ENCODE measurements at regions not wholly inside any gene's neighbourhood (a gene's known extent, or its start where the extent isn't known, plus 50 kb on each side); places are given as distances from the start of the nearest gene placed in this dataset.

DNA sequence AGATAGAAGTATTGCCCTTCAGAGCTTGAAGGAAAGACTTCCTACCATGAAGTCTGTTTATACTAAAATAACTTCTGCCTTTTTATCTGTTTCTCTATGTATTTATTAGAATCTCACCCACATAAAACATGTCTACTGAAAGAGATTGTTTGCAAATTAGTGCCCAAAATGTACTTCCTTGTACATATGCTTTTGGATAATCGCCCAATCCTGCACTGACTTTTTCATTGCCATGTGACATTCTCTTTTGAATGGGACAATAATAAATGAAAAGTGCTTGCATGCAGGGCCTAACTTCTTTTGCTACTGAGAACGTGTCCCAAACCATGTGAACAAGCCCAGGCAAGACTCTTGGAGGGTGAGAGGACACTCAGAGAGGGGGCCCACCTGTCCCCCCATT is 711.6 kb upstream of the ADAMTS5 start:
- DNase-seq = no peak
- 57 to 73% (median 67%) methylated on average over 2 of the region's 2 CpGs for WGBS, 3 donors
- H3K36me3 ChIP-seq (ENCODE audit: control insufficient read depth in 3 of 3, insufficient read depth in 2 of 3, low read depth in 1 of 3, low read length in 3 of 3) = no peaks in the 10 kb centered on the region
- FAIRE-seq = no peak
- H3K27me3 ChIP-seq (ENCODE audit: control insufficient read depth in 3 of 3, insufficient read depth in 3 of 3, low read length in 3 of 3) = no peaks in the 10 kb centered on the region
- no peak overlapping the region for H3K27ac ChIP-seq (ENCODE audit: low read depth in 1 of 3, low read length in 2 of 3)
- no peaks in the 10 kb centered on the region for H3K9me3 ChIP-seq (ENCODE audit: control insufficient read depth in 2 of 2, insufficient read depth in 1 of 2, low read depth in 1 of 2, low read length in 1 of 2)
- no peak overlapping the region for H3K4me3 ChIP-seq (ENCODE audit: low read depth in 1 of 3, low read length in 3 of 3)
- H3K4me1 ChIP-seq (ENCODE audit: control insufficient read depth in 3 of 3, insufficient read depth in 2 of 3, low read depth in 1 of 3, low read length in 2 of 3) = no peaks in the 10 kb centered on the region

DNA sequence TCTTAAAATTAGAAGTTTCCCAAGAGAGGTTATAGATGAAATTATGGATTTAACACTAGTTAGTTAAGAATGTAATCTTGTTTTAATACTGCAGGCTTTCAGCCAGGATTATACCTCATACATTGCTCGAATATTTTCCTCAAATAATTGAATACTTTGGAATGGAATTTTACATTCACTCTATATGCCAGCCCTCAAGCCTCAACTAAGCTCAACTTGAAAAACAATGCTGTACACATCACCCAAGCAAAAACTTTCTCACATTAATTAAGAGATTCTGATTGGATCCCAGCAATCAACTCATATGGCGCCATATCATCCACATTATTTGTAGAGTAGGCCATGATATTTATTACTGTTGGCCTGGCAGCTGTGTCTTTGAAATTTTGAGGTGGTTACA is 710.7 kb upstream of the ADAMTS5 start:
- WGBS, 3 donors = 14 to 43% (median 40%) methylated on average over 2 of the region's 2 CpGs
- DNase-seq = no peak

DNA sequence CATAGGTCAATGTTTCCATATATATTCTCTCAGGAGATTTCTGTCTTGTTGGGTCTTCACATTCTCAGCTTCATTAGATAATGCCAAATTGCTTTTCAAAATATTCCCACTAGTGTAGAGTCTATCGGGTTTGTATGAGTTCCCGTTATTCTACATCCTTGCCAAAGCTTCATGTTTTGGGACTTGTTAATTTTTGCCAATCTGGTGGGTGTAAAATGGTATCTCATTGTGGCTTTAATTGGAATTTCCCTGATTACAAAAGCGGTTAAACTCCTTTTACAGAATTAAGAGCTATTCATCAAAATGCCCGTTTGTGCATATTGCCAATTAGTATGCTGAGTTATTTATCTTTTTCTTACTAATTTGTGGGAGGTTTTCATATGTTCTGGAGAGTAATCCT is 708.4 kb upstream of the ADAMTS5 start:
- H3K9me3 ChIP-seq (ENCODE audit: control insufficient read depth in 2 of 2, insufficient read depth in 1 of 2, low read depth in 1 of 2, low read length in 1 of 2) = no peaks in the 10 kb centered on the region
- 81 to 89% (median 85%) methylated on average over 4 of the region's 4 CpGs for WGBS, 3 donors
- H3K36me3 ChIP-seq (ENCODE audit: control insufficient read depth in 3 of 3, insufficient read depth in 2 of 3, low read depth in 1 of 3, low read length in 3 of 3) = no peaks in the 10 kb centered on the region
- H3K4me3 ChIP-seq (ENCODE audit: low read depth in 1 of 3, low read length in 3 of 3) = no peak overlapping the region
- no peaks in the 10 kb centered on the region for H3K4me1 ChIP-seq (ENCODE audit: control insufficient read depth in 3 of 3, insufficient read depth in 2 of 3, low read depth in 1 of 3, low read length in 2 of 3)
- H3K27me3 ChIP-seq (ENCODE audit: control insufficient read depth in 3 of 3, insufficient read depth in 3 of 3, low read length in 3 of 3) = no peaks in the 10 kb centered on the region
- H3K27ac ChIP-seq (ENCODE audit: low read depth in 1 of 3, low read length in 2 of 3) = no peak overlapping the region
- DNase-seq (no peak), FAIRE-seq (no peak)

More for the DNA sequence above, 710.7 kb upstream of the ADAMTS5 start:
- Histone ChIP-seq H3K27me3 (ENCODE audit: control insufficient read depth in 3 of 3, insufficient read depth in 3 of 3, low read length in 3 of 3) (no peaks in the 10 kb centered on the region), H3K27ac (ENCODE audit: low read depth in 1 of 3, low read length in 2 of 3) (no peak overlapping the region), H3K36me3 (ENCODE audit: control insufficient read depth in 3 of 3, insufficient read depth in 2 of 3, low read depth in 1 of 3, low read length in 3 of 3) (no peaks in the 10 kb centered on the region), H3K4me3 (ENCODE audit: low read depth in 1 of 3, low read length in 3 of 3) (no peak overlapping the region), H3K4me1 (ENCODE audit: control insufficient read depth in 3 of 3, insufficient read depth in 2 of 3, low read depth in 1 of 3, low read length in 2 of 3) (no peaks in the 10 kb centered on the region), H3K9me3 (ENCODE audit: control insufficient read depth in 2 of 2, insufficient read depth in 1 of 2, low read depth in 1 of 2, low read length in 1 of 2) (no peaks in the 10 kb centered on the region)
- no peak for FAIRE-seq

DNA sequence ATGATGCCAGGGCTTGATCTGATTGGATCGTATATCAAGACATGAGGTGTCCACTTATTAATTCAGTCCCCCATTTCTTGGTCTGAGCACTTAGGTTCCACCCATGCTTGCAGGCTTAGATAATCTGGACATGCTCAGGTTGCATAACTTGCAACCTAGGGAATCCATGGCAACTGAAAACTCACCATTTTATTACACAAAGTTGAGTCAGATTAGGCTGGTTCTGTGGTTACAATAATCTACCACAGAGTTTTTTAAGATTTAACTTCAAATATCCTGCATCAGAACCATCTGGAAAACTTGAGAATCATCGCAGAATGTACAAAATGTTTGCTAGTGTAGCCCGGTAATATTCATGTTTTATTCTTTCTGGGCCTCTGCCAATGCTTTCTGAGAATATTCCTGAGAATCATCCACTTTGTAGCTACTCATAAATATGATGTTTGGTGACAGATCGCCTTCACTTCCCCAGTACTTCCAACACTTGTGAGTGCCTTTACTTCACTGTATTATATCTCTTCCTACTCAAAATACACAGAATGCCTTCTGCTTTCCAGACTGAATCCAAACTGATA is 707.2 kb upstream of the ADAMTS5 start:
- DNase-seq (no peak), FAIRE-seq (no peak)
- Histone ChIP-seq H3K27ac (ENCODE audit: low read depth in 1 of 3, low read length in 2 of 3) (no peak overlapping the region), H3K27me3 (ENCODE audit: control insufficient read depth in 3 of 3, insufficient read depth in 3 of 3, low read length in 3 of 3) (no peaks in the 10 kb centered on the region), H3K36me3 (ENCODE audit: control insufficient read depth in 3 of 3, insufficient read depth in 2 of 3, low read depth in 1 of 3, low read length in 3 of 3) (no peaks in the 10 kb centered on the region), H3K4me1 (ENCODE audit: control insufficient read depth in 3 of 3, insufficient read depth in 2 of 3, low read depth in 1 of 3, low read length in 2 of 3) (no peaks in the 10 kb centered on the region), H3K9me3 (ENCODE audit: control insufficient read depth in 2 of 2, insufficient read depth in 1 of 2, low read depth in 1 of 2, low read length in 1 of 2) (no peaks in the 10 kb centered on the region), H3K4me3 (ENCODE audit: low read depth in 1 of 3, low read length in 3 of 3) (no peak overlapping the region)
- WGBS, 3 donors = 82 to 91% (median 86%) methylated on average over 4 of the region's 4 CpGs

DNA sequence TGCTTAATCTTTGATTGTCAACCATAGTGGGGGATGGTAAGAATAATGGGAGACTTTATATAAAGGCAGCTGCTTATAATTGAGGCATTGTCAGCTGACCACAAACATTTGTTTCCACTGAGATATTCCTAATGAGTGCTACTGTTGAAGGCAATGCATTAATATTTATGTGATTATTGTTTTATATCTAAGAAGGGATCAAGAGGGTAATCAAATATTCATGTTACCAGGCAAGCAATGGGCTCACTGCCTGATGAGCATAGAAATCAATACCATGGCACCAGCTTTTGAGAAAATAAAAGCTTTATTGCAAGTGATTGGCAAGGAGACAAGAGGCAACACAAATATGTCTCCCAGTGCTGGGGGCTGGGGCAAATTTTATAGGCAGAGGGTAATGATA is 706.7 kb upstream of the ADAMTS5 start:
- no peaks in the 10 kb centered on the region for H3K27me3 ChIP-seq (ENCODE audit: control insufficient read depth in 3 of 3, insufficient read depth in 3 of 3, low read length in 3 of 3)
- FAIRE-seq (no peak), DNase-seq (no peak)
- H3K27ac ChIP-seq (ENCODE audit: low read depth in 1 of 3, low read length in 2 of 3) = no peak overlapping the region
- H3K9me3 ChIP-seq (ENCODE audit: control insufficient read depth in 2 of 2, insufficient read depth in 1 of 2, low read depth in 1 of 2, low read length in 1 of 2) = no peaks in the 10 kb centered on the region
- H3K4me1 ChIP-seq (ENCODE audit: control insufficient read depth in 3 of 3, insufficient read depth in 2 of 3, low read depth in 1 of 3, low read length in 2 of 3) = no peaks in the 10 kb centered on the region
- no peak overlapping the region for H3K4me3 ChIP-seq (ENCODE audit: low read depth in 1 of 3, low read length in 3 of 3)
- no peaks in the 10 kb centered on the region for H3K36me3 ChIP-seq (ENCODE audit: control insufficient read depth in 3 of 3, insufficient read depth in 2 of 3, low read depth in 1 of 3, low read length in 3 of 3)

DNA sequence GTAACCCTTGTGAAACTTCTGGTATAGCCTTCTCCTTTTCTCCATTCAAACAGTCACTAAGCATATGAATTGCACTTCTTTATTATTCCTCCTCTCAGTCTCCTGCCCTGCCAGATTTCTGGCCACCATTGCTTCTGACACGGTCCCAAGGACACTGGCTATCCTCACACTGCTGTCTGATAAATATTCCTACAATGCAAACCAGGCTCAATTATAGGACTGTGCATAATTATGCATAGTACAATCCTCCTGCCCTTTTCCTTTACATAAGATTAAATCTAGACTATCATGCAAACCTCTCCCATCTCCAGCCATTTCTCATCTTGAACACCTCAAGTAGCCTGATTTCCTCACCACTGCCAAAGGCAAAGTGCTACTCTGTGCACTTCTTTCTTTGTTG is 704.3 kb upstream of the ADAMTS5 start:
- DNase-seq = no peak
- no peaks in the 10 kb centered on the region for H3K4me1 ChIP-seq (ENCODE audit: control insufficient read depth in 3 of 3, insufficient read depth in 2 of 3, low read depth in 1 of 3, low read length in 2 of 3)
- WGBS, 3 donors = 57 to 68% (median 63%) methylated on average over 1 of the region's 1 CpG
- H3K4me3 ChIP-seq (ENCODE audit: low read depth in 1 of 3, low read length in 3 of 3) = no peak overlapping the region
- no peaks in the 10 kb centered on the region for H3K36me3 ChIP-seq (ENCODE audit: control insufficient read depth in 3 of 3, insufficient read depth in 2 of 3, low read depth in 1 of 3, low read length in 3 of 3)
- H3K27me3 ChIP-seq (ENCODE audit: control insufficient read depth in 3 of 3, insufficient read depth in 3 of 3, low read length in 3 of 3) = no peaks in the 10 kb centered on the region
- no peak for FAIRE-seq
- H3K9me3 ChIP-seq (ENCODE audit: control insufficient read depth in 2 of 2, insufficient read depth in 1 of 2, low read depth in 1 of 2, low read length in 1 of 2) = no peaks in the 10 kb centered on the region
- no peak overlapping the region for H3K27ac ChIP-seq (ENCODE audit: low read depth in 1 of 3, low read length in 2 of 3)

DNA sequence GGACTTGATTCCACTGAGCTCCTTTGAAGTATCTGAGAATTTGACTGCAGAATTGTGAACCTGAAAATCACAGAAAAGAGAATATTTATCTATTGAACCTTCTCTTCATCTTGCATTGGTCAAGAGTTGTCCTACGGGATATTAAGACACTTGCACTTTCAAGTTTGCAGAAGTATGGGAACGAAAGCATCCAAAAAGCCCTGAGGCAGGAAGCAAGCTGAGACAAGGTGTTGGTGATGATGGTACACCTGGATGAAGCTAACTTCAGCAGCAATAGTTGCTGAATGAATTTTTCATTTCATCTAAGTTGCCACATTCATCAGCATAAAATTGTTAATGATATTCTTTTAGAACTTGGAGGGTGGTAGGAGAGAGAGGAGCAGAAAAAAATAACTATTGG is 686.6 kb upstream of the ADAMTS5 start:
- no peak for FAIRE-seq
- DNase-seq = no peak
- Histone ChIP-seq H3K27me3 (ENCODE audit: control insufficient read depth in 3 of 3, insufficient read depth in 3 of 3, low read length in 3 of 3) (no peaks in the 10 kb centered on the region), H3K36me3 (ENCODE audit: control insufficient read depth in 3 of 3, insufficient read depth in 2 of 3, low read depth in 1 of 3, low read length in 3 of 3) (no peaks in the 10 kb centered on the region), H3K4me1 (ENCODE audit: control insufficient read depth in 3 of 3, insufficient read depth in 2 of 3, low read depth in 1 of 3, low read length in 2 of 3) (no peaks in the 10 kb centered on the region), H3K4me3 (ENCODE audit: low read depth in 1 of 3, low read length in 3 of 3) (no peak overlapping the region), H3K27ac (ENCODE audit: low read depth in 1 of 3, low read length in 2 of 3) (no peak overlapping the region), H3K9me3 (ENCODE audit: control insufficient read depth in 2 of 2, insufficient read depth in 1 of 2, low read depth in 1 of 2, low read length in 1 of 2) (peaks cover 0 to 2% of the 10 kb centered on the region in 2 donors)
- WGBS, 3 donors = 84 to 88% (median 88%) methylated on average over 2 of the region's 2 CpGs

DNA sequence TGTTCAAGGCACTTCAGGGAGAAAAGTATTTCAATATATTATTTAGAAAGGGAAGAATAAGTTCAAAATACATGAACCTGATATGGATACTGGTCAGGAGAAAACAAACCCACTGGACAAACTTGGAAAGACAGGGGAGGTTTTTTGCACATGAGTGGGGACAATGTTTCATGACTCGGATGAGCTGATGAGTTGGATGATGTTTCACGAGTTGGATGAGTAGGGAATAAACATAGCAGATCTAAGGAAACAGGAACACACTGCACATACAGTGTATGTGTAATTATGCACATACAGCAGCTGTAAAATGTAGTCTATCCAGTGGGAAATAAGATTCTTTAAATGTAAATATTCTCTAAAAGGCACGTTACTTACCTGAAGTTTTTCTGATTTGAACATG is 682.9 kb upstream of the ADAMTS5 start:
- no peaks in the 10 kb centered on the region for H3K9me3 ChIP-seq (ENCODE audit: control insufficient read depth in 2 of 2, insufficient read depth in 1 of 2, low read depth in 1 of 2, low read length in 1 of 2)
- DNase-seq = no peak
- H3K36me3 ChIP-seq (ENCODE audit: control insufficient read depth in 3 of 3, insufficient read depth in 2 of 3, low read depth in 1 of 3, low read length in 3 of 3) = no peaks in the 10 kb centered on the region
- no peaks in the 10 kb centered on the region for H3K4me1 ChIP-seq (ENCODE audit: control insufficient read depth in 3 of 3, insufficient read depth in 2 of 3, low read depth in 1 of 3, low read length in 2 of 3)
- FAIRE-seq = no peak
- H3K27ac ChIP-seq (ENCODE audit: low read depth in 1 of 3, low read length in 2 of 3) = no peak overlapping the region
- WGBS, 3 donors = 58 to 75% (median 74%) methylated on average over 3 of the region's 3 CpGs
- no peaks in the 10 kb centered on the region for H3K27me3 ChIP-seq (ENCODE audit: control insufficient read depth in 3 of 3, insufficient read depth in 3 of 3, low read length in 3 of 3)
- no peak overlapping the region for H3K4me3 ChIP-seq (ENCODE audit: low read depth in 1 of 3, low read length in 3 of 3)

DNA sequence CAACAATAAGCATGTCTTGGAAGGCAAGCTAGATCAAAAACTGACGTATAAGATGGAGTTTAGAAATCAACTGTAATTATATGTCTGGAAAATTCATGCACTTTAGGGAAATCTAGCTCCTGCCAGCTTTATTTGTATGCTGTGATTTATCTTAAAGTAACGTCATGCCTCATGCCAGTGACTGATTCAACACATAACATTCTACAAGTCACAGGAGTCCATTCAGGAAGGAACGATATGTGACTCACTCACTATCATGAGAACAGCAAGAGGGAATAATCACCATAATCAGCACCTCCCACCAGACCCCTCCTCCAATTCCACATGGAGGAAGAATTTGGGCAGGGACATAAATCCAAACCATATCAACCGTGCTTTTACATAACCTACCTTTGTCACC is 682.4 kb upstream of the ADAMTS5 start:
- FAIRE-seq = no peak
- 68 to 76% (median 72%) methylated on average over 4 of the region's 4 CpGs for WGBS, 3 donors
- Histone ChIP-seq H3K9me3 (ENCODE audit: control insufficient read depth in 2 of 2, insufficient read depth in 1 of 2, low read depth in 1 of 2, low read length in 1 of 2) (no peaks in the 10 kb centered on the region), H3K27me3 (ENCODE audit: control insufficient read depth in 3 of 3, insufficient read depth in 3 of 3, low read length in 3 of 3) (no peaks in the 10 kb centered on the region), H3K27ac (ENCODE audit: low read depth in 1 of 3, low read length in 2 of 3) (no peak overlapping the region), H3K36me3 (ENCODE audit: control insufficient read depth in 3 of 3, insufficient read depth in 2 of 3, low read depth in 1 of 3, low read length in 3 of 3) (no peaks in the 10 kb centered on the region), H3K4me1 (ENCODE audit: control insufficient read depth in 3 of 3, insufficient read depth in 2 of 3, low read depth in 1 of 3, low read length in 2 of 3) (no peaks in the 10 kb centered on the region), H3K4me3 (ENCODE audit: low read depth in 1 of 3, low read length in 3 of 3) (no peak overlapping the region)
- DNase-seq = no peak
